ENCODE measurements at regions not wholly inside any gene's neighbourhood (a gene's known extent, or its start where the extent isn't known, plus 50 kb on each side); places are given as distances from the start of the nearest gene placed in this dataset.
"Not testable (repeated sequence)": the region's sequence is repeated elsewhere in the genome, so short reads cannot be mapped to it uniquely, and the experiment has no call there.

DNA sequence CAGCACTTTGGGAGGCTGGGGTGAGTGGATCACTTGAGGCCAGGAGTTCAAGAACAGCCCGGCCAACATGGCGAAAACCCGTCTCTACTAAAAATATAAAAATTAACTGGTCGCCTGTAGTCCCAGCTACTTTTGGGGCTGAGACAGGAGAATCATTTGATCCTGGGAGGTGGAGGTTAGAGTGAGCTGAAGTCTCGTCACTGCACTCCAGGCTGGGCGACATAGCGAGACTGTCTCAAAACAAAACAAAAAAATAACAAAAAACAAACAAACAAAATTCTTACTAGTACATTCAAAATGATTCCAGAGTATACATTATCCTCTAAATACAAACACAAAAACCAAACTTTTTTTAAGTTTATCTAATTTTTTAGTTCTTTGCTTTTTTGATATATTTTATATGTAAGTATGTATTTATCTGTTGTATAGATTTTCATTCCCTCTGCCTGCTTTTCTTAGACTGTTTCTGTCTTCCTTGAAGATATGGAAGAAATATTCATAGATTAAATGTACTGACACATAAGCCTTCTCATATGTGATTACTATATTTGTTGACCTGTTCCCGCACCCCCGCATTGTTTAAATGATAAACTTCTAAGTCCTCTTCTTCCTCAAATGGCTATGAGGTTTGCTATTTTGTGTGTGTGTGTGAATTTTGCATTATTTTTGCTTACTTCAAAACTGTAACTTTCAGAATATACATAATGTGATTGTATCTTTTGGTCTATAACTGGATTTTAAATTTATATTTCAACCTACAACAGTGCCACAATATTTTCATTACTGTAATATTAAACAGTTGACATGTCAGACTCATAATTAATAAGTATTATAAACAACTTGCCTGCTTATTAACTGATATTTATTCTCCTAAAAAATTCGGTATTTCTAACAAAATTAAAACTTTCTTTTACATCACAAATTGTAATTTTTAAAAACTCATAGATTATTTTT is 1674.1 kb upstream of the B3GALT2 start:
- Histone ChIP-seq H3K36me3 (ENCODE audit: insufficient read depth, low read length) (no peaks in the 10 kb centered on the region), H4K20me1 (ENCODE audit: insufficient read depth, low read length) (no peaks in the 10 kb centered on the region), H2AFZ (ENCODE audit: low read length) (no peak overlapping the region), H3K4me2 (ENCODE audit: low read length) (no peak overlapping the region), H3K4me3 (ENCODE audit: low read depth, low read length, poor library complexity, severe bottlenecking) (no peak overlapping the region), H3K27ac (ENCODE audit: low read depth, low read length, poor library complexity, severe bottlenecking) (no peak overlapping the region), H3K9me3 (ENCODE audit: low read length) (peaks cover 4% of the 10 kb centered on the region; the same call in 1 of the 2 replicates), H3K79me2 (ENCODE audit: insufficient read depth, low read depth, low read length) (no peaks in the 10 kb centered on the region), H3K9me2 (ENCODE audit: insufficient read depth, low read length) (no peaks in the 10 kb centered on the region), H3K4me1 (ENCODE audit: insufficient read depth, low read length, poor library complexity, severe bottlenecking) (peaks cover 6% of the 10 kb centered on the region)
- CTCF ChIA-PET (ENCODE audit: unreplicated experiment), result no interaction called here
- DNase-seq (ENCODE audit: low spot score), result no peak
- no peak for TF ChIP-seq EZH2phosphoT487 (IDR thresholded peaks at IDR 0.05; ENCODE audit: borderline replicate concordance, low read depth, low read length)
- TF ChIP-seq, protein P1, sequence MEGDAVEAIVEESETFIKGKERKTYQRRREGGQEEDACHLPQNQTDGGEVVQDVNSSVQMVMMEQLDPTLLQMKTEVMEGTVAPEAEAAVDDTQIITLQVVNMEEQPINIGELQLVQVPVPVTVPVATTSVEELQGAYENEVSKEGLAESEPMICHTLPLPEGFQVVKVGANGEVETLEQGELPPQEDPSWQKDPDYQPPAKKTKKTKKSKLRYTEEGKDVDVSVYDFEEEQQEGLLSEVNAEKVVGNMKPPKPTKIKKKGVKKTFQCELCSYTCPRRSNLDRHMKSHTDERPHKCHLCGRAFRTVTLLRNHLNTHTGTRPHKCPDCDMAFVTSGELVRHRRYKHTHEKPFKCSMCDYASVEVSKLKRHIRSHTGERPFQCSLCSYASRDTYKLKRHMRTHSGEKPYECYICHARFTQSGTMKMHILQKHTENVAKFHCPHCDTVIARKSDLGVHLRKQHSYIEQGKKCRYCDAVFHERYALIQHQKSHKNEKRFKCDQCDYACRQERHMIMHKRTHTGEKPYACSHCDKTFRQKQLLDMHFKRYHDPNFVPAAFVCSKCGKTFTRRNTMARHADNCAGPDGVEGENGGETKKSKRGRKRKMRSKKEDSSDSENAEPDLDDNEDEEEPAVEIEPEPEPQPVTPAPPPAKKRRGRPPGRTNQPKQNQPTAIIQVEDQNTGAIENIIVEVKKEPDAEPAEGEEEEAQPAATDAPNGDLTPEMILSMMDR (conservative IDR thresholded peaks at IDR 0.05; ENCODE audit: low read length), result no peak
- POLR2A ChIA-PET, result no interaction called here
- intact Hi-C loops (cut with micrococcal nuclease; ENCODE audit: unreplicated experiment), result loop anchor here (5.0 kb wide), 1 partner anchor 48 kb away; no protein-coding TSS in a partner anchor
- BruUV-seq (replicated peaks), result no TSS peak

- not testable (repeated sequence) for H3K4me3 ChIP-seq (ENCODE audit: low read depth, low read length, poor library complexity, severe bottlenecking)
These were observed 1673.2 kb upstream of the B3GALT2 start for GRCh38 chr1:194859481-194860154.

DNA sequence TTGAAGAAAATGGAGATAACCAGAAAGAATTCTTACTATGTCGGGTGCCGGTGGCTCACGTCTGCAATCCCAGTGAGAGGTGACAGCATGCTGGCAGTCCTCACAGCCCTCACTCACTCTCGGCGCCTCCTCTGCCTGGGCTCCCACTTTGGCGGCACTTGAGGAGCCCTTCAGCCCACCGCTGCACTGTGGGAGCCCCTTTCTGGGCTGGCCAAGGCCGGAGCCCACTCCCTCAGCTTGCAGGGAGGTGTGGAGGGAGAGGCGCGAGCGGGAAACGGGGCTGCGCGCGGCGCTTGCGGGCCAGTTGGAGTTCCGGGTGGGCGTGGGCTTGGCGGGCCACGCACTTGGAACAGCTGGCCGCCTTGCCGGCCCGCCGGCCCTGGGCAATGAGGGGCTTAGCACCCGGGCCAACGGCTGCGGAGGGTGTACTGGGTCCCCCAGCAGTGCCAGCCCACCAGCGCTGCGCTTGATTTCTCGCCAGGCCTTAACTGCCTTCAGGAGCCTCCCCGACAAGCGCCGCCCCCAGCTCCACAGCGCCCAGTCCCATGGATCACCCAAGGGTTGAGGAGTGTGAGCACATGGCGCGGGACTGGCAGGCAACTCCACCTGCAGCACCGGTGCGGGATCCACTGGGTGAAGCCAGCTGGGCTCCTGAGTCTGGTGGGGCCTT is 1672.5 kb upstream of the B3GALT2 start:
- DNase-seq (ENCODE audit: low spot score); CTCF ChIA-PET (ENCODE audit: unreplicated experiment); H3K79me2 ChIP-seq (ENCODE audit: insufficient read depth, low read depth, low read length); BruUV-seq (replicated peaks); H3K4me2 ChIP-seq (ENCODE audit: low read length); H2AFZ ChIP-seq (ENCODE audit: low read length); H3K4me3 ChIP-seq (ENCODE audit: low read depth, low read length, poor library complexity, severe bottlenecking); H3K9me2 ChIP-seq (ENCODE audit: insufficient read depth, low read length); H3K9me3 ChIP-seq (ENCODE audit: low read length); H3K4me1 ChIP-seq (ENCODE audit: insufficient read depth, low read length, poor library complexity, severe bottlenecking); H3K27ac ChIP-seq (ENCODE audit: low read depth, low read length, poor library complexity, severe bottlenecking); H4K20me1 ChIP-seq (ENCODE audit: insufficient read depth, low read length); intact Hi-C loops (cut with micrococcal nuclease; ENCODE audit: unreplicated experiment); H3K36me3 ChIP-seq (ENCODE audit: insufficient read depth, low read length): not testable (repeated sequence)
- POLR2A ChIA-PET, result interaction anchor here (1.0 kb wide), 1 partner anchor 12 kb away, joined by 3 read pairs; no protein-coding TSS in a partner anchor

More at GRCh38 chr1:194859481-194860154, 1673.2 kb upstream of the B3GALT2 start:
- DNase-seq (ENCODE audit: low spot score); H3K9me2 ChIP-seq (ENCODE audit: insufficient read depth, low read length); H3K27ac ChIP-seq (ENCODE audit: low read depth, low read length, poor library complexity, severe bottlenecking); H3K4me2 ChIP-seq (ENCODE audit: low read length); H3K9me3 ChIP-seq (ENCODE audit: low read length); H3K36me3 ChIP-seq (ENCODE audit: insufficient read depth, low read length); CTCF ChIA-PET (ENCODE audit: unreplicated experiment); BruUV-seq (replicated peaks); H3K4me1 ChIP-seq (ENCODE audit: insufficient read depth, low read length, poor library complexity, severe bottlenecking); H2AFZ ChIP-seq (ENCODE audit: low read length); H4K20me1 ChIP-seq (ENCODE audit: insufficient read depth, low read length); H3K79me2 ChIP-seq (ENCODE audit: insufficient read depth, low read depth, low read length): not testable (repeated sequence)
- POLR2A ChIA-PET, result interaction anchor here (1.0 kb wide), 1 partner anchor 13 kb away, joined by 3 read pairs; no protein-coding TSS in a partner anchor
- intact Hi-C loops (cut with micrococcal nuclease; ENCODE audit: unreplicated experiment), result loop anchor here (5.0 kb wide), 1 partner anchor 47 kb away; no protein-coding TSS in a partner anchor
